HG02759 (cell line): ENCODE measurements at regions not wholly inside any gene's neighbourhood (a gene's known extent, or its start where the extent isn't known, plus 50 kb on each side); places are given as distances from the start of the nearest gene placed in this dataset.

Experiments
- ATAC-seq: cut with Tn5 transposase; IDR thresholded peaks from one replicate; pipeline ENCODE4 v1.9.1; 2021; ENCODE audit warnings: mild to moderate bottlenecking, moderate library complexity; ENCODE audit not compliant: unreplicated experiment

GRCh38 chr2:177030451-177031105 lies 182.0 kb upstream of the HNRNPA3 start:
- no peak for ATAC-seq

GRCh38 chr2:177031438-177032180 lies 181.0 kb upstream of the HNRNPA3 start:
- ATAC-seq = no peak

GRCh38 chr2:177036747-177037146 lies 175.8 kb upstream of the HNRNPA3 start:
- ATAC-seq = no peak

GRCh38 chr2:177037569-177037968 lies 175.0 kb upstream of the HNRNPA3 start:
- ATAC-seq = no peak

GRCh38 chr2:177038787-177039484 lies 173.7 kb upstream of the HNRNPA3 start:
- ATAC-seq = no peak

- no peak for ATAC-seq
Observed at GRCh38 chr2:177042311-177042710, 170.3 kb upstream of the HNRNPA3 start.

GRCh38 chr2:177044671-177045070 lies 167.9 kb upstream of the HNRNPA3 start:
- no peak for ATAC-seq

- ATAC-seq = no peak
Observed at GRCh38 chr2:177048981-177049380, 163.6 kb upstream of the HNRNPA3 start.

GRCh38 chr2:177051278-177051677 lies 161.3 kb upstream of the HNRNPA3 start:
- no peak for ATAC-seq

GRCh38 chr2:177052471-177052870 lies 160.1 kb upstream of the HNRNPA3 start:
- no peak for ATAC-seq

- no peak for ATAC-seq
Observed at GRCh38 chr2:177053038-177053437, 159.6 kb upstream of the HNRNPA3 start.

GRCh38 chr2:177053716-177054115 lies 158.9 kb upstream of the HNRNPA3 start:
- ATAC-seq = no peak

- ATAC-seq = no peak
Observed at GRCh38 chr2:177056481-177056929, 156.1 kb upstream of the HNRNPA3 start.

GRCh38 chr2:177058747-177059146 lies 153.8 kb upstream of the HNRNPA3 start:
- ATAC-seq = peak; percentile 80

GRCh38 chr2:177059293-177059692 lies 153.3 kb upstream of the HNRNPA3 start:
- no peak for ATAC-seq

GRCh38 chr2:177063331-177063730 lies 149.3 kb upstream of the HNRNPA3 start:
- no peak for ATAC-seq

- no peak for ATAC-seq
Observed at GRCh38 chr2:177064422-177064821, 148.2 kb upstream of the HNRNPA3 start.

- ATAC-seq = no peak
Observed at GRCh38 chr2:177068967-177069366, 143.6 kb upstream of the HNRNPA3 start.

- no peak for ATAC-seq
Observed at GRCh38 chr2:177072090-177072489, 140.5 kb upstream of the HNRNPA3 start.

- ATAC-seq = no peak
Observed at GRCh38 chr2:177073611-177074010, 139.0 kb upstream of the HNRNPA3 start.

- ATAC-seq = no peak
Observed at GRCh38 chr2:177074099-177074710, 138.4 kb upstream of the HNRNPA3 start.
